Endothelial cell of umbilical vein (primary cell): ENCODE measurements at regions not wholly inside any gene's neighbourhood (a gene's known extent, or its start where the extent isn't known, plus 50 kb on each side); places are given as distances from the start of the nearest gene placed in this dataset.

Experiments used
- BruUV-seq: library from RNA; stranded (reverse); fragments of 400-500 nt; replicated peaks from 2 replicates; lab custom pipeline; 2021; lab: Mats Ljungman, UMichigan
- CTCF ChIA-PET: fragments of 300-600, 350-600 bp; sonication (Branson Sonifier 250); formaldehyde crosslinking; loops from one replicate; lab custom pipeline; 2021; ENCODE audit warnings: antibody characterized with exemption, inconsistent platforms; lab: Charles Lee
- POLR2A ChIA-PET: fragments of 300-600, 350-600 bp; sonication (Branson Sonifier 250); formaldehyde crosslinking; loops from one replicate; lab custom pipeline; 2021; ENCODE audit warnings: antibody characterized with exemption, inconsistent platforms; lab: Charles Lee
- DNase-seq: peaks from one replicate; pipeline ENCODE4 v3.0.0-alpha.2; 2011; ENCODE audit warnings: low read depth, low spot score
- FAIRE-seq: peaks from 2 replicates; lab custom pipeline; 2011; peaks lifted over from hg19 to GRCh38; lab: Jason Lieb, UNC
- H2AFZ ChIP-seq: 2 replicates; pipeline ENCODE4 v1.6.0; 2012; ENCODE audit warnings: low read depth, low read length, control low read depth, inconsistent platforms
- H3K27ac ChIP-seq: 2 replicates; pipeline ENCODE4 v1.5.1; 2011; ENCODE audit warnings: low read depth, mild to moderate bottlenecking, control low read depth, low read length, moderate library complexity; ENCODE audit not compliant: insufficient read depth
- H3K27me3 ChIP-seq, 2 experiments: 2 replicates each; pipeline versions ENCODE4 v1.6.0 to v1.6.1; 2011; ENCODE audit warnings: low read length in 2 of 2, mixed read lengths in 1 of 2; ENCODE audit not compliant: control insufficient read depth in 2 of 2, insufficient read depth in 2 of 2
- H3K36me3 ChIP-seq, 2 experiments: 2 replicates in 1 of 2; 3 replicates in 1 of 2; pipeline ENCODE4 v1.5.1; 2011; ENCODE audit warnings: low read length in 2 of 2, mild to moderate bottlenecking in 1 of 2, moderate library complexity in 1 of 2; ENCODE audit not compliant: control insufficient read depth in 2 of 2, insufficient read depth in 2 of 2; ENCODE audit errors: extremely low read depth in 1 of 2
- H3K4me1 ChIP-seq: 3 replicates; pipeline ENCODE4 v1.5.1; 2011; ENCODE audit warnings: mild to moderate bottlenecking, low read length; ENCODE audit not compliant: control insufficient read depth, insufficient read depth; ENCODE audit errors: extremely low read depth
- H3K4me2 ChIP-seq: 2 replicates; pipeline ENCODE4 v1.6.1; 2011; ENCODE audit warnings: low read length, control low read depth, mixed read lengths; ENCODE audit not compliant: insufficient read depth
- H3K4me3 ChIP-seq, 3 experiments: fragments of 200-600 bp in 1 of 3; sonication (generic), shearing (Covaris generic) in 1 of 3; replicated peaks in 1 of 3; 2 replicates each; pipeline ENCODE4 v1.5.1; 2011 to 2016; ENCODE audit warnings: control low read depth in 3 of 3, low read length in 3 of 3, mild to moderate bottlenecking in 2 of 3, inconsistent platforms in 1 of 3, low read depth in 1 of 3, moderate library complexity in 1 of 3; ENCODE audit not compliant: insufficient read depth in 1 of 3
- H3K79me2 ChIP-seq: 2 replicates; pipeline ENCODE4 v1.6.0; 2012; ENCODE audit warnings: low read length, inconsistent platforms; ENCODE audit not compliant: control insufficient read depth, insufficient read depth
- H3K9ac ChIP-seq: replicated peaks from 2 replicates; pipeline ENCODE3; 2011; ENCODE audit warnings: low read length, control low read depth; ENCODE audit not compliant: insufficient read depth; ENCODE audit errors: extremely low read depth
- H3K9me1 ChIP-seq: replicated peaks from 3 replicates; pipeline ENCODE4 v1.6.0; 2011; ENCODE audit warnings: mild to moderate bottlenecking, low read length; ENCODE audit not compliant: control insufficient read depth, insufficient read depth; ENCODE audit errors: extremely low read depth
- H3K9me3 ChIP-seq: replicated peaks from 2 replicates; pipeline ENCODE4 v1.5.1; 2012; ENCODE audit warnings: low read length, inconsistent platforms; ENCODE audit not compliant: control insufficient read depth, insufficient read depth
- H4K20me1 ChIP-seq: replicated peaks from 2 replicates; pipeline ENCODE3; 2011; ENCODE audit warnings: mild to moderate bottlenecking, low read length; ENCODE audit not compliant: control insufficient read depth, insufficient read depth; ENCODE audit errors: extremely low read depth
- CTCF ChIP-seq, 2 donors: IDR thresholded peaks; 1 replicate in 1 of 2; 2 replicates in 1 of 2; pipeline ENCODE4 v1.5.1; 2011; ENCODE audit warnings: low read length in 2 of 2, mild to moderate bottlenecking in 2 of 2, moderate library complexity in 2 of 2, control low read depth in 1 of 2, inconsistent platforms in 1 of 2, low read depth in 1 of 2; ENCODE audit not compliant: insufficient read depth in 1 of 2; ENCODE audit errors: extremely low read depth in 1 of 2
- EZH2 ChIP-seq: IDR thresholded peaks from 2 replicates; pipeline ENCODE4 v1.6.1; 2012; ENCODE audit warnings: borderline replicate concordance, low read depth, mild to moderate bottlenecking, moderate library complexity, low read length, inconsistent platforms; ENCODE audit not compliant: severe bottlenecking
- FOS ChIP-seq: IDR thresholded peaks from 2 replicates; pipeline ENCODE4 v1.6.1; 2011; ENCODE audit warnings: mild to moderate bottlenecking, low read length, moderate library complexity, borderline replicate concordance; ENCODE audit not compliant: insufficient read depth
- GATA2 ChIP-seq: IDR thresholded peaks from 2 replicates; pipeline ENCODE4 v1.7.0; 2011; ENCODE audit warnings: low read depth, mild to moderate bottlenecking, moderate library complexity, mixed read lengths, low read length; ENCODE audit not compliant: insufficient read length, insufficient read depth
- JUN ChIP-seq: IDR thresholded peaks from 2 replicates; pipeline ENCODE4 v1.6.1; 2011; ENCODE audit warnings: borderline replicate concordance, low read depth; ENCODE audit not compliant: insufficient read length, insufficient read depth
- MYC ChIP-seq: IDR thresholded peaks from one replicate; pipeline ENCODE4 v1.6.1; 2011; ENCODE audit warnings: mild to moderate bottlenecking, low read depth, low read length
- POLR2A ChIP-seq: IDR thresholded peaks from 2 replicates; pipeline ENCODE4 v1.6.1; 2012; ENCODE audit warnings: low read depth, mild to moderate bottlenecking, control low read depth, low read length
- POLR2AphosphoS5 ChIP-seq: IDR thresholded peaks from 2 replicates; pipeline ENCODE4 v1.6.1; 2012; ENCODE audit warnings: low read depth, mild to moderate bottlenecking, control low read depth, low read length, moderate library complexity; ENCODE audit not compliant: insufficient read depth
- dilution Hi-C: fragments of 300-500 bp; cut with MboI; formaldehyde crosslinking; loops from one replicate; pipeline ENCODE4 v1.15.0; 2019; ENCODE audit warnings: low sequenced_read_pairs; ENCODE audit not compliant: extremely low pct_ligation_motif_present
- intact Hi-C: fragments of 100-400 bp; cut with micrococcal nuclease; formaldehyde crosslinking; loops from one replicate; pipeline ENCODE4 v1.10.0; 2022
- TF ChIP-seq, protein P1 (sequence below): IDR thresholded peaks from 2 replicates; pipeline ENCODE4 v1.6.1; 2011; ENCODE audit not compliant: insufficient read depth, insufficient read length

DNA sequence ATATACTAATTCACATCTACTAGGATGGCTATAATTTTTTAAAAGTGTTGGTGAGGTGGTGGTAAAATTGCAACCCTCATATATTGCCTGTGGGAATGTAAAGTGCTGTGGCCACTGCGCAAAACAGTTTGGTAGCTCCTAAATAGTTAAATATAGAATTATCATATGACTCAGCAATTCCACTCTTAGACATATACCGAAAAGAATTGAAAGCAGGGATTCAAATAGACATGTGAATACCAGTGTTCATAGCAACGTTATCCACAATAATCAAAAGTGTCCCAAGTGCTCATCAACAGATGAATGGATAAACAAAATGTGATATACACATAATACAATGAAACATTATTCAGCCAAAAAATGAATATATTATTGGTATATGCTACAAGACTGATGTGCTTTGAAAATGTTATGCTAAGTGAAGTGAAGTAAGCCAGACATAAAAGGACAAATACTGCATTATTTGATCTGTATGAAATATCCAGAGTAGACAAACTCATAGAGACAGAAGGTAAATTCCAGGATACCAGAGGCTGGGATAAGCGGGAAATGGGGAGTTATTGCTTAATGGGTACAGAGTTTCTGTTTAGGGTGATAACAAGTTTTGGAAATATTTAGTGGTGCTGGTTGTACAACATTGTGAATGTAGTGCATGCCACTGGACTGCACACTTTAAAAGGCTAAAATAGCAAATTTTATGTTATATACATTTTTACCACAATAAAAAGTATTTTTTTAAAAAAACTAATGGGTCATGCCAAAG lies 342.5 kb downstream of the SEC16B start:
- dilution Hi-C loops (no loop called here), intact Hi-C loops (no loop called here)
- Histone ChIP-seq H3K79me2 (no peaks in the 10 kb centered on the region), H3K4me1 (no peaks in the 10 kb centered on the region), H4K20me1 (no peaks in the 10 kb centered on the region), H3K9ac (no peak overlapping the region), H3K4me2 (no peak overlapping the region), H3K27me3 (no peaks in the 10 kb centered on the region), H3K9me3 (no peaks in the 10 kb centered on the region), H3K36me3 (no peaks in the 10 kb centered on the region), H3K4me3 (no peak overlapping the region), H3K9me1 (no peaks in the 10 kb centered on the region), H3K27ac (no peak overlapping the region), H2AFZ (no peak overlapping the region)
- TF ChIP-seq JUN (no peak), FOS (no peak), POLR2A (no peak), CTCF (IDR thresholded peaks at IDR 0.05; ENCODE audit: extremely low read depth in 1 of 2, insufficient read depth in 1 of 2, low read depth in 1 of 2, low read length in 2 of 2) (no peak), GATA2 (no peak)
- no TSS peak for BruUV-seq
- CTCF ChIA-PET = no interaction called here
- no peak for DNase-seq
- POLR2A ChIA-PET = no interaction called here
- peak; percentile 31 for FAIRE-seq

GRCh38 chr1:177620636-177621190 lies 349.1 kb downstream of the SEC16B start:
- ChIA-PET POLR2A (no interaction called here), CTCF (no interaction called here)
- H3K36me3 ChIP-seq = no peaks in the 10 kb centered on the region
- no peaks in the 10 kb centered on the region for H4K20me1 ChIP-seq
- intact Hi-C loops (no loop called here), dilution Hi-C loops (no loop called here)
- no peak overlapping the region for H3K4me2 ChIP-seq
- no peaks in the 10 kb centered on the region for H3K4me1 ChIP-seq
- H3K9me3 ChIP-seq = no peaks in the 10 kb centered on the region
- H3K9ac ChIP-seq = no peak overlapping the region
- no peaks in the 10 kb centered on the region for H3K27me3 ChIP-seq
- BruUV-seq = no TSS peak
- no peak overlapping the region for H3K27ac ChIP-seq
- no peak overlapping the region for H2AFZ ChIP-seq
- no peaks in the 10 kb centered on the region for H3K79me2 ChIP-seq
- H3K9me1 ChIP-seq = no peaks in the 10 kb centered on the region
- H3K4me3 ChIP-seq = no peak overlapping the region
- TF ChIP-seq, protein P1, sequence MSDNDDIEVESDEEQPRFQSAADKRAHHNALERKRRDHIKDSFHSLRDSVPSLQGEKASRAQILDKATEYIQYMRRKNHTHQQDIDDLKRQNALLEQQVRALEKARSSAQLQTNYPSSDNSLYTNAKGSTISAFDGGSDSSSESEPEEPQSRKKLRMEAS = no peak
- TF ChIP-seq JUN (no peak), GATA2 (no peak), MYC (no peak), CTCF (IDR thresholded peaks at IDR 0.05; ENCODE audit: extremely low read depth in 1 of 2, insufficient read depth in 1 of 2, low read depth in 1 of 2, low read length in 2 of 2) (no peak), EZH2 (no peak), POLR2A (no peak), POLR2AphosphoS5 (no peak)
- FAIRE-seq = no peak
- DNase-seq = no peak
